HCT116 (cell line): ENCODE measurements at regions not wholly inside any gene's neighbourhood (a gene's known extent, or its start where the extent isn't known, plus 50 kb on each side); places are given as distances from the start of the nearest gene placed in this dataset.
A peak's percentile ranks its signal among the peaks of the same experiment; 100 is the strongest.

Experiments
- ATAC-seq: fragments of 200-7000 bp; cut with Tn5 transposase; 2 replicates; pipeline ENCODE4 v1.9.1; 2020; ENCODE audit warnings: mild to moderate bottlenecking, moderate library complexity
- BruUV-seq: library from RNA; stranded (reverse); fragments of 400-500 nt; replicated peaks from 2 replicates; lab custom pipeline; 2021; lab: Mats Ljungman, UMichigan
- CTCF ChIA-PET: fragments of 300-600 bp; sonication (Branson Sonifier 250); formaldehyde crosslinking; loops from one replicate; lab custom pipeline; 2021; ENCODE audit warnings: antibody characterized with exemption; lab: Charles Lee
- POLR2A ChIA-PET: fragments of 300-600, 350-600 bp; sonication (Branson Sonifier 250); formaldehyde crosslinking; loops from one replicate; lab custom pipeline; 2021; ENCODE audit warnings: antibody characterized with exemption; lab: Charles Lee
- RAD21 ChIA-PET, 2 experiments: fragments of 300-600 bp; sonication (Branson Sonifier 250); formaldehyde crosslinking; loops; one replicate each; lab custom pipeline; 2023; ENCODE audit warnings: low total read pairs in 2 of 2; ENCODE audit not compliant: uncharacterized antibody in 2 of 2, unreplicated experiment in 2 of 2, low non-redundant PET in 1 of 2; lab: Charles Lee
- DNase-seq: peaks from one replicate; pipeline ENCODE4 v3.0.0-alpha.2; 2010; ENCODE audit warnings: low read depth, low spot score
- H2AFZ ChIP-seq: fragments of 200-600 bp; shearing (Covaris generic), sonication (generic); 2 replicates; pipeline ENCODE4 v1.6.1; 2017; ENCODE audit warnings: low read depth, mixed run types, mixed read lengths, antibody characterized with exemption, low read length; ENCODE audit not compliant: poor library complexity, severe bottlenecking
- H3K27ac ChIP-seq: 2 replicates; pipeline ENCODE4 v1.5.1; 2012; ENCODE audit warnings: low read depth, low read length
- H3K27me3 ChIP-seq: fragments of 200-600 bp; sonication (generic); 2 replicates; pipeline ENCODE4 v1.6.1; 2016; ENCODE audit warnings: mixed run types, low read length, mixed read lengths; ENCODE audit not compliant: insufficient read depth
- H3K36me3 ChIP-seq, 2 experiments: fragments of 200-500 bp in 1 of 2; fragments of 200-600 bp in 1 of 2; sonication (Bioruptor generic) in 1 of 2; sonication (generic) in 1 of 2; 2 replicates each; pipeline versions ENCODE4 v1.5.1 to v1.6.1; 2014 to 2016; ENCODE audit warnings: low read length in 2 of 2, inconsistent platforms in 1 of 2, mixed read lengths in 1 of 2, mixed run types in 1 of 2; ENCODE audit not compliant: insufficient read depth in 2 of 2, control insufficient read depth in 1 of 2
- H3K4me1 ChIP-seq, 2 experiments: fragments of 200-600 bp in 1 of 2; sonication (generic) in 1 of 2; 2 replicates each; pipeline versions ENCODE4 v1.5.1 to v1.6.1; 2012 to 2017; ENCODE audit warnings: low read length in 2 of 2, inconsistent platforms in 1 of 2, mild to moderate bottlenecking in 1 of 2, mixed read lengths in 1 of 2, mixed run types in 1 of 2, moderate library complexity in 1 of 2; ENCODE audit not compliant: insufficient read depth in 2 of 2, control insufficient read depth in 1 of 2
- H3K4me2 ChIP-seq: fragments of 200-600 bp; sonication (generic); 2 replicates; pipeline ENCODE4 v1.6.1; 2017; ENCODE audit warnings: mixed run types, low read length, mixed read lengths
- H3K4me3 ChIP-seq, 2 experiments: fragments of 200-600 bp in 1 of 2; sonication (generic) in 1 of 2; replicated peaks in 1 of 2; 2 replicates each; pipeline ENCODE4 v1.5.1; 2011 to 2016; ENCODE audit warnings: low read length in 2 of 2, control low read depth in 1 of 2, low read depth in 1 of 2, mild to moderate bottlenecking in 1 of 2, mixed read lengths in 1 of 2, mixed run types in 1 of 2
- H3K79me2 ChIP-seq: fragments of 200-600 bp; sonication (generic); 2 replicates; pipeline ENCODE4 v1.6.1; 2017; ENCODE audit warnings: mild to moderate bottlenecking, mixed run types, low read length, moderate library complexity, mixed read lengths; ENCODE audit not compliant: insufficient read depth
- H3K9ac ChIP-seq: fragments of 200-600 bp; sonication (generic); 2 replicates; pipeline ENCODE4 v1.6.1; 2016; ENCODE audit warnings: low read length, mixed read lengths
- H3K9me2 ChIP-seq: fragments of 200-600 bp; sonication (generic), shearing (Covaris generic); 2 replicates; pipeline ENCODE4 v1.6.1; 2017; ENCODE audit warnings: mixed run types, mild to moderate bottlenecking, moderate library complexity; ENCODE audit not compliant: insufficient read depth
- H3K9me3 ChIP-seq, 2 experiments: fragments of 200-500 bp in 1 of 2; fragments of 200-600 bp in 1 of 2; sonication (Bioruptor generic) in 1 of 2; sonication (generic) in 1 of 2; 2 replicates each; pipeline ENCODE4 v1.6.1; 2014 to 2017; ENCODE audit warnings: low read length in 2 of 2, mixed read lengths in 2 of 2, inconsistent platforms in 1 of 2, low read depth in 1 of 2, mild to moderate bottlenecking in 1 of 2, mixed run types in 1 of 2, moderate library complexity in 1 of 2; ENCODE audit not compliant: control insufficient read depth in 1 of 2, insufficient read depth in 1 of 2
- H4K20me1 ChIP-seq: fragments of 200-600 bp; sonication (generic), shearing (Covaris generic); 2 replicates; pipeline ENCODE4 v1.6.1; 2017; ENCODE audit warnings: mixed run types, mild to moderate bottlenecking, moderate library complexity; ENCODE audit not compliant: insufficient read depth
- CEBPB ChIP-seq: IDR thresholded peaks from 2 replicates; pipeline ENCODE4 v1.6.1; 2012; ENCODE audit warnings: low read depth
- CTCF ChIP-seq, 3 experiments: fragments of 200-600 bp in 1 of 3; sonication (generic) in 1 of 3; IDR thresholded peaks in 2 of 3; conservative IDR thresholded peaks in 1 of 3; 2 replicates each; pipeline ENCODE4 v1.5.1; 2012 to 2017; ENCODE audit warnings: low read depth in 2 of 3, low read length in 2 of 3, antibody characterized with exemption in 1 of 3, borderline replicate concordance in 1 of 3, control low read depth in 1 of 3, mild to moderate bottlenecking in 1 of 3, mixed read lengths in 1 of 3, mixed run types in 1 of 3, moderate library complexity in 1 of 3; ENCODE audit not compliant: insufficient read depth in 1 of 3
- RAD21 ChIP-seq: IDR thresholded peaks from 2 replicates; pipeline ENCODE4 v1.6.1; 2012; ENCODE audit warnings: low read depth, mild to moderate bottlenecking
- REST ChIP-seq: IDR thresholded peaks from 2 replicates; pipeline ENCODE4 v1.6.1; 2012; ENCODE audit warnings: low read depth
- SRF ChIP-seq: IDR thresholded peaks from 2 replicates; pipeline ENCODE4 v1.6.1; 2012; ENCODE audit warnings: low read depth
- YY1 ChIP-seq: IDR thresholded peaks from 2 replicates; pipeline ENCODE4 v1.6.1; 2011; ENCODE audit warnings: low read length, low read depth, moderate library complexity, mild to moderate bottlenecking; ENCODE audit not compliant: insufficient replicate concordance; ENCODE audit errors: extremely low read depth
- ZBTB33 ChIP-seq: IDR thresholded peaks from 2 replicates; pipeline ENCODE4 v1.6.1; 2011; ENCODE audit warnings: mild to moderate bottlenecking, low read length, moderate library complexity; ENCODE audit not compliant: insufficient replicate concordance; ENCODE audit errors: extremely low read depth
- ZNF274 ChIP-seq: fragments of 200-500 bp; sonication (Bioruptor generic); IDR thresholded peaks from 2 replicates; pipeline ENCODE4 v1.6.1; 2014; ENCODE audit warnings: mild to moderate bottlenecking, low read depth, low read length, inconsistent platforms
- intact Hi-C: fragments of 100-400 bp; cut with micrococcal nuclease; formaldehyde crosslinking; loops from 2 replicates; pipeline ENCODE4 v1.10.0; 2022

- BruUV-seq, result no TSS peak
- no peaks in the 10 kb centered on the region for H3K4me1 ChIP-seq
- no peak for DNase-seq
- no peak overlapping the region for H3K4me2 ChIP-seq
- POLR2A ChIA-PET, result no interaction called here
- intact Hi-C loops, result no loop called here
- TF ChIP-seq CEBPB (no peak), SRF (no peak), CTCF (IDR thresholded peaks at IDR 0.05 in 2 of 3, conservative IDR thresholded peaks at IDR 0.05 in 1 of 3; ENCODE audit: borderline replicate concordance in 1 of 3, insufficient read depth in 1 of 3, low read depth in 2 of 3, low read length in 2 of 3) (no peak), YY1 (no peak), ZNF274 (no peak)
- H3K9me3 ChIP-seq, result no peaks in the 10 kb centered on the region
- CTCF ChIA-PET, result no interaction called here
- no peaks in the 10 kb centered on the region for H3K9me2 ChIP-seq
- no peak overlapping the region for H3K9ac ChIP-seq
- no peak overlapping the region for H2AFZ ChIP-seq
- RAD21 ChIA-PET, result no interaction called here
- H3K79me2 ChIP-seq, result no peaks in the 10 kb centered on the region
- no peak for ATAC-seq
- no peak overlapping the region for H3K27ac ChIP-seq
- no peaks in the 10 kb centered on the region for H3K36me3 ChIP-seq
- H3K27me3 ChIP-seq, result no peaks in the 10 kb centered on the region
- H4K20me1 ChIP-seq, result no peaks in the 10 kb centered on the region
- H3K4me3 ChIP-seq, result no peak overlapping the region
These were observed 98.7 kb upstream of the FUT9 start for GRCh38 chr6:95917034-95917433.

- Histone ChIP-seq H3K27me3 (no peaks in the 10 kb centered on the region), H3K27ac (no peak overlapping the region), H3K9ac (no peak overlapping the region), H3K9me3 (no peaks in the 10 kb centered on the region), H3K79me2 (no peaks in the 10 kb centered on the region), H2AFZ (no peak overlapping the region), H3K4me2 (no peak overlapping the region), H3K4me3 (no peak overlapping the region), H3K9me2 (no peaks in the 10 kb centered on the region), H3K4me1 (no peaks in the 10 kb centered on the region), H3K36me3 (no peaks in the 10 kb centered on the region), H4K20me1 (no peaks in the 10 kb centered on the region)
- CTCF ChIA-PET, result no interaction called here
- intact Hi-C loops, result loop anchor here (5.0 kb wide), 2 partner anchors 491 to 561 kb away; no protein-coding TSS in a partner anchor
- BruUV-seq, result no TSS peak
- peak; percentile 77 for ATAC-seq
- RAD21 ChIA-PET, result no interaction called here
- POLR2A ChIA-PET, result no interaction called here
- peak; percentile 7 for DNase-seq
- TF ChIP-seq RAD21, result peak; percentile 40; the same call in 1 of the 2 replicates
- TF ChIP-seq ZBTB33, result no peak
- no peak for TF ChIP-seq ZNF274
- TF ChIP-seq REST, result no peak
- no peak for TF ChIP-seq CEBPB
These were observed 92.3 kb upstream of the FUT9 start for GRCh38 chr6:95923518-95923917.
